Liver (tissue), 3 donors: ENCODE measurements at regions not wholly inside any gene's neighbourhood (a gene's known extent, or its start where the extent isn't known, plus 50 kb on each side); places are given as distances from the start of the nearest gene placed in this dataset.

Source experiments
- EGR1 ChIP-seq, 2 donors: IDR thresholded peaks; 2 replicates each; pipeline ENCODE4 v1.6.1; 2016 to 2018; ENCODE audit warnings: antibody characterized with exemption in 2 of 2, low read depth in 2 of 2
- FOXA1 ChIP-seq: IDR thresholded peaks from 2 replicates; pipeline ENCODE4 v1.6.1; 2016; ENCODE audit warnings: antibody characterized with exemption
- GABPA ChIP-seq, 2 donors: IDR thresholded peaks in 1 of 2; conservative IDR thresholded peaks in 1 of 2; 2 replicates each; pipeline ENCODE4 v1.6.1; 2016; ENCODE audit warnings: antibody characterized with exemption in 2 of 2, mild to moderate bottlenecking in 1 of 2, moderate library complexity in 1 of 2
- HNF4G ChIP-seq: IDR thresholded peaks from 2 replicates; pipeline ENCODE4 v1.6.1; 2016; ENCODE audit warnings: antibody characterized with exemption
- JUND ChIP-seq, 2 donors: IDR thresholded peaks; 2 replicates each; pipeline ENCODE4 v1.6.1; 2016; ENCODE audit warnings: antibody characterized with exemption in 2 of 2
- RAD21 ChIP-seq, 2 donors: IDR thresholded peaks; 2 replicates each; pipeline ENCODE4 v1.6.1; 2016; ENCODE audit warnings: antibody characterized with exemption in 2 of 2, mild to moderate bottlenecking in 2 of 2
- REST ChIP-seq: IDR thresholded peaks from 2 replicates; pipeline ENCODE4 v1.6.1; 2016; ENCODE audit warnings: antibody characterized with exemption, mild to moderate bottlenecking
- RXRA ChIP-seq, 2 donors: IDR thresholded peaks; 2 replicates each; pipeline ENCODE4 v1.6.1; 2017 to 2018; ENCODE audit warnings: antibody characterized with exemption in 2 of 2, mild to moderate bottlenecking in 1 of 2
- SP1 ChIP-seq: IDR thresholded peaks from 2 replicates; pipeline ENCODE4 v1.6.1; 2018; ENCODE audit warnings: antibody characterized with exemption, mild to moderate bottlenecking
- TAF1 ChIP-seq: conservative IDR thresholded peaks from 2 replicates; pipeline ENCODE4 v1.6.1; 2016; ENCODE audit warnings: antibody characterized with exemption, mild to moderate bottlenecking
- TF ChIP-seq, protein P1 (sequence below): fragments of 150-350 bp; IDR thresholded peaks from 2 replicates; pipeline ENCODE4 v1.5.1; 2017; ENCODE audit warnings: improper control_type of control experiment, low read depth, low read length; ENCODE audit not compliant: missing input control
- TF ChIP-seq, protein P2 (sequence below): IDR thresholded peaks from 2 replicates; pipeline ENCODE4 v1.6.1; 2016; ENCODE audit warnings: antibody characterized with exemption
- TF ChIP-seq, protein P3 (sequence below): IDR thresholded peaks from 2 replicates; pipeline ENCODE4 v1.6.1; 2016; ENCODE audit warnings: antibody characterized with exemption
- TF ChIP-seq, protein P4 (sequence below): IDR thresholded peaks from 2 replicates; pipeline ENCODE4 v1.6.1; 2016; ENCODE audit warnings: antibody characterized with exemption
- donor health status: healthy.
- donor health status: healthy.

DNA sequence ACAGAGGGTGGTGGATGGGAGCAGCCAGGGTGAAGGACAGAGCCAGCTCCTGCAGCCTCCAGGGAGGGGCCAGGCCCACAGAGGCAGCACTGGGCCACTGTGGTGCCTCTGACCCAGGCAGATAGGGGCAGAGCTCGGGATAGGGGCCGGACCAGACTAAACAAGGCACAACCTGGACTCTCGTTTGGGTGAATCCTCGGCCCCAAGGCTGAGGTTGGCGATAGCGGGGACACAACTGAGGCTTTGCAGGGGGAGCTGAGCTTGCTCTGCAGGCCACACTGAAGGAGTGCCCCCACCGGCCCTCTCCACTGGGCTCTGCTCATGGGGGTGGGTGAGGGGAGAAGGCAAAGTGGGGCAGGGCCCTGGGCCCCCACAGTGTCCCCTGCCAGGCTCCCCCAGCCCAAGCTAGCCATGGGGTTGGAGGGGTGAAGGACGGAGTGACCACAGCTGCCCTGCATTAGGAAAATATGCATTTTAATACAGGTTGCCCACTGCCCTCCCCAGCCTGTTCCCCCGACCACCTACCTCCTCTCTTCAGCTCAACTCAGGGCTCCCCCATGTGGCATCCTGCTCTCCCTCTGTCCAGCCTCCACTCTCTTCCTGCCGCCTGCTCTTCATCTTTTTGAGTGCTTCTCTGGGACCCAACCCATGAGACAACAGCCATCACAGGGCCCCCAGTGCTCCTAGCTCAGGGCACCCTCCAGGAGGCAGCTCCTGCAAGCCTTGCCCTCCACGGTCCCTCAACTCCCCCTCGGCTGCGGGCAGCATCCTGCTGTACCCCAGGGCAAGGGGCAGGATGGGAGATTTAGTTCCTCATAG lies 152.8 kb downstream of the INHBB start:
- TF ChIP-seq, protein P1, sequence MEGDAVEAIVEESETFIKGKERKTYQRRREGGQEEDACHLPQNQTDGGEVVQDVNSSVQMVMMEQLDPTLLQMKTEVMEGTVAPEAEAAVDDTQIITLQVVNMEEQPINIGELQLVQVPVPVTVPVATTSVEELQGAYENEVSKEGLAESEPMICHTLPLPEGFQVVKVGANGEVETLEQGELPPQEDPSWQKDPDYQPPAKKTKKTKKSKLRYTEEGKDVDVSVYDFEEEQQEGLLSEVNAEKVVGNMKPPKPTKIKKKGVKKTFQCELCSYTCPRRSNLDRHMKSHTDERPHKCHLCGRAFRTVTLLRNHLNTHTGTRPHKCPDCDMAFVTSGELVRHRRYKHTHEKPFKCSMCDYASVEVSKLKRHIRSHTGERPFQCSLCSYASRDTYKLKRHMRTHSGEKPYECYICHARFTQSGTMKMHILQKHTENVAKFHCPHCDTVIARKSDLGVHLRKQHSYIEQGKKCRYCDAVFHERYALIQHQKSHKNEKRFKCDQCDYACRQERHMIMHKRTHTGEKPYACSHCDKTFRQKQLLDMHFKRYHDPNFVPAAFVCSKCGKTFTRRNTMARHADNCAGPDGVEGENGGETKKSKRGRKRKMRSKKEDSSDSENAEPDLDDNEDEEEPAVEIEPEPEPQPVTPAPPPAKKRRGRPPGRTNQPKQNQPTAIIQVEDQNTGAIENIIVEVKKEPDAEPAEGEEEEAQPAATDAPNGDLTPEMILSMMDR: no peak
- TF ChIP-seq GABPA (IDR thresholded peaks at IDR 0.05 in 1 of 2, conservative IDR thresholded peaks at IDR 0.05 in 1 of 2) (no peak), TAF1 (no peak), RAD21 (IDR thresholded peaks at IDR 0.05) (no peak), HNF4G (no peak), FOXA1 (no peak), REST (no peak), EGR1 (IDR thresholded peaks at IDR 0.05; ENCODE audit: low read depth in 2 of 2) (no peak), SP1 (no peak), JUND (IDR thresholded peaks at IDR 0.05) (no peak), RXRA (IDR thresholded peaks at IDR 0.05) (no peak)
- TF ChIP-seq, protein P2, sequence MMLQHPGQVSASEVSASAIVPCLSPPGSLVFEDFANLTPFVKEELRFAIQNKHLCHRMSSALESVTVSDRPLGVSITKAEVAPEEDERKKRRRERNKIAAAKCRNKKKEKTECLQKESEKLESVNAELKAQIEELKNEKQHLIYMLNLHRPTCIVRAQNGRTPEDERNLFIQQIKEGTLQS: no peak
- TF ChIP-seq, protein P3, sequence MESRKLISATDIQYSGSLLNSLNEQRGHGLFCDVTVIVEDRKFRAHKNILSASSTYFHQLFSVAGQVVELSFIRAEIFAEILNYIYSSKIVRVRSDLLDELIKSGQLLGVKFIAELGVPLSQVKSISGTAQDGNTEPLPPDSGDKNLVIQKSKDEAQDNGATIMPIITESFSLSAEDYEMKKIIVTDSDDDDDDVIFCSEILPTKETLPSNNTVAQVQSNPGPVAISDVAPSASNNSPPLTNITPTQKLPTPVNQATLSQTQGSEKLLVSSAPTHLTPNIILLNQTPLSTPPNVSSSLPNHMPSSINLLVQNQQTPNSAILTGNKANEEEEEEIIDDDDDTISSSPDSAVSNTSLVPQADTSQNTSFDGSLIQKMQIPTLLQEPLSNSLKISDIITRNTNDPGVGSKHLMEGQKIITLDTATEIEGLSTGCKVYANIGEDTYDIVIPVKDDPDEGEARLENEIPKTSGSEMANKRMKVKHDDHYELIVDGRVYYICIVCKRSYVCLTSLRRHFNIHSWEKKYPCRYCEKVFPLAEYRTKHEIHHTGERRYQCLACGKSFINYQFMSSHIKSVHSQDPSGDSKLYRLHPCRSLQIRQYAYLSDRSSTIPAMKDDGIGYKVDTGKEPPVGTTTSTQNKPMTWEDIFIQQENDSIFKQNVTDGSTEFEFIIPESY: no peak
- TF ChIP-seq, protein P4, sequence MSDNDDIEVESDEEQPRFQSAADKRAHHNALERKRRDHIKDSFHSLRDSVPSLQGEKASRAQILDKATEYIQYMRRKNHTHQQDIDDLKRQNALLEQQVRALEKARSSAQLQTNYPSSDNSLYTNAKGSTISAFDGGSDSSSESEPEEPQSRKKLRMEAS: no peak
